Fibroblast of lung (primary cell): ENCODE measurements at regions not wholly inside any gene's neighbourhood (a gene's known extent, or its start where the extent isn't known, plus 50 kb on each side); places are given as distances from the start of the nearest gene placed in this dataset.

Experiments used
- DNase-seq, 2 donors: peaks; one replicate each; pipeline versions ENCODE4 v3.0.0 to v3.0.0-alpha.2; 2010; ENCODE audit warnings: low read depth in 2 of 2
- H2AFZ ChIP-seq: 2 replicates; pipeline ENCODE4 v1.5.1; 2012; ENCODE audit warnings: low read length, control low read depth, inconsistent platforms
- H3K27ac ChIP-seq: 2 replicates; pipeline ENCODE4 v1.5.1; 2011; ENCODE audit warnings: low read length, control low read depth; ENCODE audit not compliant: insufficient read depth
- H3K27me3 ChIP-seq: 2 replicates; pipeline ENCODE4 v1.5.1; 2011; ENCODE audit warnings: mild to moderate bottlenecking, low read length; ENCODE audit not compliant: control insufficient read depth, insufficient read depth
- H3K36me3 ChIP-seq: 2 replicates; pipeline ENCODE4 v1.5.1; 2011; ENCODE audit warnings: low read length; ENCODE audit not compliant: control insufficient read depth, insufficient read depth
- H3K4me1 ChIP-seq: 2 replicates; pipeline ENCODE4 v1.5.1; 2011; ENCODE audit warnings: low read length; ENCODE audit not compliant: control insufficient read depth, insufficient read depth; ENCODE audit errors: extremely low read depth
- H3K4me2 ChIP-seq: 2 replicates; pipeline ENCODE4 v1.5.1; 2011; ENCODE audit warnings: low read length, control low read depth; ENCODE audit not compliant: insufficient read depth; ENCODE audit errors: extremely low read depth
- H3K4me3 ChIP-seq, 4 experiments: fragments of 200-600 bp in 1 of 4; sonication (generic) in 1 of 4; replicated peaks in 1 of 4; 2 replicates each; pipeline ENCODE4 v1.5.1; 2011 to 2016; ENCODE audit warnings: low read length in 4 of 4, low read depth in 3 of 4, mild to moderate bottlenecking in 3 of 4, control low read depth in 2 of 4, inconsistent platforms in 1 of 4, mixed read lengths in 1 of 4; ENCODE audit not compliant: insufficient read depth in 1 of 4; ENCODE audit errors: control extremely low read depth in 1 of 4
- H3K79me2 ChIP-seq: 2 replicates; pipeline ENCODE4 v1.5.1; 2012; ENCODE audit warnings: mild to moderate bottlenecking, low read length, inconsistent platforms; ENCODE audit not compliant: control insufficient read depth, insufficient read depth
- H3K9ac ChIP-seq: 2 replicates; pipeline ENCODE4 v1.5.1; 2011; ENCODE audit warnings: mild to moderate bottlenecking, low read length, control low read depth; ENCODE audit not compliant: insufficient read depth
- H3K9me3 ChIP-seq: 2 replicates; pipeline ENCODE4 v1.5.1; 2012; ENCODE audit warnings: low read depth, low read length; ENCODE audit not compliant: control insufficient read depth, insufficient read depth
- H4K20me1 ChIP-seq: 2 replicates; pipeline ENCODE4 v1.5.1; 2011; ENCODE audit warnings: low read length; ENCODE audit not compliant: control insufficient read depth, insufficient read depth; ENCODE audit errors: extremely low read depth
- EZH2 ChIP-seq: IDR thresholded peaks from 2 replicates; pipeline ENCODE4 v1.5.1; 2012; ENCODE audit warnings: low read length, control low read depth, mild to moderate bottlenecking; ENCODE audit errors: missing control alignments
- TF ChIP-seq, protein P1 (sequence below), 2 donors: IDR thresholded peaks in 1 of 2; conservative IDR thresholded peaks in 1 of 2; 1 replicate in 1 of 2; 2 replicates in 1 of 2; pipeline ENCODE4 v1.5.1; 2011 to 2012; ENCODE audit warnings: low read length in 2 of 2, control low read depth in 1 of 2, inconsistent platforms in 1 of 2, low read depth in 1 of 2, mild to moderate bottlenecking in 1 of 2

DNA sequence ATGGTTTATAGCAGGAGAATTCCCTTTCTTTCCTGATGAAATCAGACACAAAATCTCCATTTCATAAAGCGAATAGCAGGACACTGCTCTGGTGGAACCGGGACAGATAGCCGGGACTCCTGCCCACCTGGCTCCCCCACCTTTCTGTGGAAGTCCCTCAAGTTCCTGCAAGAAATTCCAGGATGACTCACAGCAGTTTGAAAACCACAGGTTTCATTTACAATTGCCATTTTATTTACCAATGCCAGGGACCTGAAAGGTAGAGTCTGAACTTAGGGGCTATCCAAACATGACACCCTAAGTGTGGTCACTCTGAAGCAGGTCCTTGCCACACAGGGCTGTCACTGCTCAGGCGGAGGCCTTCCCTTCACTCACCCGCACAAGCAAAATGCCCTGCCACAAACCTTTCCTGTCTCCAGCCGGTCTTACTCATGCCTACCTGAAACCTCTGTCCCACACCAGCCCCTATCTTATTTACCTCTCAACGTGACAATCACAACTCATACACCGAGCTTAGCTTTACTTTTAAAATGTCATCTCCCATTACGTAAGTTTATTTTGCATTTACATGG is 63.3 kb upstream of the TAF1L start:
- Histone ChIP-seq H3K4me1 (no peaks in the 10 kb centered on the region), H4K20me1 (no peaks in the 10 kb centered on the region), H3K27ac (no peak overlapping the region), H3K4me3 (no peak overlapping the region), H3K79me2 (no peaks in the 10 kb centered on the region), H3K9me3 (no peaks in the 10 kb centered on the region), H3K9ac (no peak overlapping the region), H3K27me3 (no peaks in the 10 kb centered on the region), H3K4me2 (no peak overlapping the region), H3K36me3 (no peaks in the 10 kb centered on the region), H2AFZ (no peak overlapping the region)
- peak in 1 of 2 donors; percentile 46 for DNase-seq
- TF ChIP-seq, protein P1, sequence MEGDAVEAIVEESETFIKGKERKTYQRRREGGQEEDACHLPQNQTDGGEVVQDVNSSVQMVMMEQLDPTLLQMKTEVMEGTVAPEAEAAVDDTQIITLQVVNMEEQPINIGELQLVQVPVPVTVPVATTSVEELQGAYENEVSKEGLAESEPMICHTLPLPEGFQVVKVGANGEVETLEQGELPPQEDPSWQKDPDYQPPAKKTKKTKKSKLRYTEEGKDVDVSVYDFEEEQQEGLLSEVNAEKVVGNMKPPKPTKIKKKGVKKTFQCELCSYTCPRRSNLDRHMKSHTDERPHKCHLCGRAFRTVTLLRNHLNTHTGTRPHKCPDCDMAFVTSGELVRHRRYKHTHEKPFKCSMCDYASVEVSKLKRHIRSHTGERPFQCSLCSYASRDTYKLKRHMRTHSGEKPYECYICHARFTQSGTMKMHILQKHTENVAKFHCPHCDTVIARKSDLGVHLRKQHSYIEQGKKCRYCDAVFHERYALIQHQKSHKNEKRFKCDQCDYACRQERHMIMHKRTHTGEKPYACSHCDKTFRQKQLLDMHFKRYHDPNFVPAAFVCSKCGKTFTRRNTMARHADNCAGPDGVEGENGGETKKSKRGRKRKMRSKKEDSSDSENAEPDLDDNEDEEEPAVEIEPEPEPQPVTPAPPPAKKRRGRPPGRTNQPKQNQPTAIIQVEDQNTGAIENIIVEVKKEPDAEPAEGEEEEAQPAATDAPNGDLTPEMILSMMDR (conservative IDR thresholded peaks at IDR 0.05 in 1 of 2, IDR thresholded peaks at IDR 0.05 in 1 of 2; ENCODE audit: low read depth in 1 of 2, low read length in 2 of 2), result no peak
- no peak for TF ChIP-seq EZH2

DNA sequence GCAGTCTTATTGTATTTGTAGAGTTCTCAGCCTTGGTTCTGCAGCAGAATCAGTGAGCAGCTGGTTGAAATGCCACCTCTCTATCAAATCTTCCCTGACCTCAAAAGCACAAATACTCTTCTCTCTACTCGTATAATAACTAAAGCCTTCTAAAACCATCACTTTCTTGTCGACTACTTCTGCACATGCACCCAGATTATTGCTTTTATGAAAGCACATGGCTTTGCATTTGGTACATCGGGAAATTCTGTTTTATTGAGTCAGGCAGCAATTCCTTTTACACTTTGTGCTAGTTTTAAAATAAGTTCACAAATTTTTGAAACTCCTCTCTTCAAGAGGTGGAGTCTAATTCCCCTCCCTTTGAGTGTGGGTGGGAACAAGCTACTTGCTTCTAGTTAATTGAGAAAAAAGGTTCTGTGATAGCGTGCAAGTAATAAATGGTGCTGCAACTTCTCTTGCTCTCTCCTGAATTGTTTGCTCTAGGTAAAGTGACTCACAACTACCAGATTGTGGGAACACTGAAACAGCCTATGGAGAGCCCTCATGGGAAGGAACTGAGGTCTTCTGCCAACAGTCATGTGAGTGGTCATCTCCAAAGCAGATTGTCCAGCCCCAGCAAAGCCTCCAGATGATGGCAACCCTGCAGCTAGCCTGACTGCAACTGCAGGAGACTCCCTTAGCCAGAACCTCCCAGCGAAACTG is 66.0 kb upstream of the TAF1L start:
- H3K4me1 ChIP-seq, result no peaks in the 10 kb centered on the region
- H3K4me2 ChIP-seq, result no peak overlapping the region
- no peaks in the 10 kb centered on the region for H3K9me3 ChIP-seq
- H3K27ac ChIP-seq, result no peak overlapping the region
- no peaks in the 10 kb centered on the region for H4K20me1 ChIP-seq
- H3K4me3 ChIP-seq, result no peak overlapping the region
- no peak for TF ChIP-seq EZH2
- TF ChIP-seq, protein P1 (conservative IDR thresholded peaks at IDR 0.05 in 1 of 2, IDR thresholded peaks at IDR 0.05 in 1 of 2; ENCODE audit: low read depth in 1 of 2, low read length in 2 of 2), result no peak
- no peak overlapping the region for H3K9ac ChIP-seq
- H3K79me2 ChIP-seq, result no peaks in the 10 kb centered on the region
- H3K36me3 ChIP-seq, result no peaks in the 10 kb centered on the region
- H3K27me3 ChIP-seq, result no peaks in the 10 kb centered on the region
- no peak overlapping the region for H2AFZ ChIP-seq
- peak in 1 of 2 donors; percentile 47 for DNase-seq

DNA sequence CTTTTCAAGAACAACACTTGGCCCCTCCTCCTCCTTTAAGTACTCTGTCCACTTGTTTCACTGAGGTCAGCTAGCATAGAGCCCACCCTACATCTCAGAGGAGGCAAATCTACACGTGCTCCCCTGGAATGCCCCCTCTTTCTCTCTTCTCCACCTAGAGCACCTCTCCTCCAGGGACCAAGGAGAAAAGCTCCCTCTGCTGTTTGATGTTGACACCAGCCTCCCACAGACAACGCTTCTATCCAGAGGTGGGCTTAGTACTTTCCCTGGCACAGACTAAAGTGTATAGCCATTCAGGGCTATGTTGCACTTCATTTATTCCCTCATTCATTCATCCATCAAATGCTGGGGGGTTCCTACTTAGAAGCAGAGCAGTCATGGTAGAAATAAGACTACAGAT is 68.2 kb upstream of the TAF1L start:
- Histone ChIP-seq H3K4me3 (no peak overlapping the region), H3K4me1 (no peaks in the 10 kb centered on the region), H3K4me2 (no peak overlapping the region), H3K36me3 (no peaks in the 10 kb centered on the region), H3K9ac (no peak overlapping the region), H4K20me1 (no peaks in the 10 kb centered on the region), H3K79me2 (no peaks in the 10 kb centered on the region), H2AFZ (no peak overlapping the region), H3K27me3 (no peaks in the 10 kb centered on the region), H3K27ac (no peak overlapping the region), H3K9me3 (no peaks in the 10 kb centered on the region)
- no peak for TF ChIP-seq EZH2
- TF ChIP-seq, protein P1 (conservative IDR thresholded peaks at IDR 0.05 in 1 of 2, IDR thresholded peaks at IDR 0.05 in 1 of 2; ENCODE audit: low read depth in 1 of 2, low read length in 2 of 2), result no peak
- no peak for DNase-seq
